K562 (cell line): ENCODE measurements at regions not wholly inside any gene's neighbourhood (a gene's known extent, or its start where the extent isn't known, plus 50 kb on each side); places are given as distances from the start of the nearest gene placed in this dataset.

Experiments
- BRCA1 ChIP-seq, 2 experiments: fragments of 450-650 bp in 1 of 2; sonication (generic) in 1 of 2; formaldehyde crosslinking in 1 of 2; IDR thresholded peaks; 2 replicates each; pipeline versions ENCODE4 v1.5.0 to v1.6.1; 2017 to 2020; ENCODE audit warnings: mild to moderate bottlenecking in 1 of 2, missing genetic modification reagents in 1 of 2
- CBFB ChIP-seq: sonication (generic); formaldehyde crosslinking; IDR thresholded peaks from 2 replicates; pipeline ENCODE4 v1.4.0; 2020; ENCODE audit warnings: mild to moderate bottlenecking, missing genetic modification reagents
- CBX2 ChIP-seq: fragments of 200-600 bp; sonication (generic); IDR thresholded peaks from one replicate; pipeline ENCODE4 v1.6.1; 2012; ENCODE audit warnings: mild to moderate bottlenecking, low read length, inconsistent platforms; ENCODE audit not compliant: insufficient read depth, poor library complexity, severe bottlenecking
- EP400 ChIP-seq: fragments of 450-650 bp; IDR thresholded peaks from 2 replicates; pipeline ENCODE4 v1.6.1; 2017; ENCODE audit warnings: antibody characterized with exemption, mild to moderate bottlenecking, moderate library complexity
- HOXB6 ChIP-seq: fragments of 250-450 bp; sonication (Bioruptor Pico); IDR thresholded peaks from 2 replicates; pipeline ENCODE4 v1.5.1; 2022; ENCODE audit warnings: mild to moderate bottlenecking, borderline replicate concordance
- IRF2 ChIP-seq: sonication (generic); formaldehyde crosslinking; IDR thresholded peaks from 2 replicates; pipeline ENCODE4 v1.8.1; 2022; ENCODE audit warnings: mild to moderate bottlenecking, missing genetic modification reagents
- OTX1 ChIP-seq: fragments of 450-650 bp; formaldehyde crosslinking; IDR thresholded peaks from 2 replicates; pipeline ENCODE4 v1.4.0; 2022; ENCODE audit warnings: mild to moderate bottlenecking
- PHTF2 ChIP-seq: fragments of 250-450 bp; sonication (Bioruptor Pico); IDR thresholded peaks from 2 replicates; pipeline ENCODE4 v1.5.0; 2021; ENCODE audit warnings: mild to moderate bottlenecking
- SMAD2 ChIP-seq: fragments of 150-350 bp; IDR thresholded peaks from 2 replicates; pipeline ENCODE4 v1.6.1; 2014; ENCODE audit warnings: low read depth, mild to moderate bottlenecking, low read length
- SP1 ChIP-seq: sonication (generic); formaldehyde crosslinking; IDR thresholded peaks from 2 replicates; pipeline ENCODE4 v1.8.1; 2022; ENCODE audit warnings: mild to moderate bottlenecking, missing genetic modification reagents
- TAF1 ChIP-seq: IDR thresholded peaks from 2 replicates; pipeline ENCODE4 v1.6.1; 2011; ENCODE audit warnings: mild to moderate bottlenecking, low read length, moderate library complexity; ENCODE audit not compliant: insufficient read depth, control insufficient read depth, severe bottlenecking; ENCODE audit errors: extremely low read depth
- TSC22D4 ChIP-seq: fragments of 450-650 bp; IDR thresholded peaks from 2 replicates; pipeline ENCODE4 v1.6.1; 2016; ENCODE audit warnings: missing genetic modification characterization, missing biosample characterization, control low read depth
- ZNF445 ChIP-seq: fragments of 250-450 bp; sonication (Bioruptor Pico); IDR thresholded peaks from 2 replicates; pipeline ENCODE4 v1.4.0; 2020; ENCODE audit warnings: low read depth, mild to moderate bottlenecking, moderate library complexity
- ZNF75A ChIP-seq: fragments of 450-650 bp; formaldehyde crosslinking; IDR thresholded peaks from 2 replicates; pipeline ENCODE4 v1.4.0; 2020; ENCODE audit warnings: mild to moderate bottlenecking
- ZNF766 ChIP-seq: fragments of 200-800 bp; sonication (Bioruptor generic); conservative IDR thresholded peaks from 2 replicates; pipeline ENCODE4 v1.6.1; 2016; ENCODE audit warnings: missing genetic modification characterization, missing compliant biosample characterization
- TF ChIP-seq, protein P1 (sequence below): fragments of 250-450 bp; sonication (Bioruptor Pico); IDR thresholded peaks from 2 replicates; pipeline ENCODE4 v1.8.0; 2021; ENCODE audit warnings: borderline replicate concordance, mild to moderate bottlenecking, moderate library complexity; ENCODE audit not compliant: poor library complexity, severe bottlenecking
- TF ChIP-seq, protein P2 (sequence below), 2 experiments: fragments of 450-650 bp; conservative IDR thresholded peaks; 2 replicates each; pipeline ENCODE4 v1.6.1; 2017; ENCODE audit warnings: mild to moderate bottlenecking in 2 of 2, moderate library complexity in 2 of 2
- TF ChIP-seq, protein P3 (sequence below): fragments of 250-450 bp; sonication (Bioruptor Pico); IDR thresholded peaks from 2 replicates; pipeline ENCODE4 v1.8.0; 2022; ENCODE audit warnings: moderate library complexity, mild to moderate bottlenecking, inconsistent platforms
- TF ChIP-seq, protein P4 (sequence below): fragments of 250-450 bp; sonication (Bioruptor Pico); IDR thresholded peaks from 2 replicates; pipeline ENCODE4 v1.9.0; 2021; ENCODE audit warnings: mild to moderate bottlenecking
- TF ChIP-seq, protein P5 (sequence below): sonication (generic); formaldehyde crosslinking; IDR thresholded peaks from 2 replicates; pipeline ENCODE4 v1.8.1; 2023; ENCODE audit warnings: mild to moderate bottlenecking, missing genetic modification reagents, moderate library complexity

DNA sequence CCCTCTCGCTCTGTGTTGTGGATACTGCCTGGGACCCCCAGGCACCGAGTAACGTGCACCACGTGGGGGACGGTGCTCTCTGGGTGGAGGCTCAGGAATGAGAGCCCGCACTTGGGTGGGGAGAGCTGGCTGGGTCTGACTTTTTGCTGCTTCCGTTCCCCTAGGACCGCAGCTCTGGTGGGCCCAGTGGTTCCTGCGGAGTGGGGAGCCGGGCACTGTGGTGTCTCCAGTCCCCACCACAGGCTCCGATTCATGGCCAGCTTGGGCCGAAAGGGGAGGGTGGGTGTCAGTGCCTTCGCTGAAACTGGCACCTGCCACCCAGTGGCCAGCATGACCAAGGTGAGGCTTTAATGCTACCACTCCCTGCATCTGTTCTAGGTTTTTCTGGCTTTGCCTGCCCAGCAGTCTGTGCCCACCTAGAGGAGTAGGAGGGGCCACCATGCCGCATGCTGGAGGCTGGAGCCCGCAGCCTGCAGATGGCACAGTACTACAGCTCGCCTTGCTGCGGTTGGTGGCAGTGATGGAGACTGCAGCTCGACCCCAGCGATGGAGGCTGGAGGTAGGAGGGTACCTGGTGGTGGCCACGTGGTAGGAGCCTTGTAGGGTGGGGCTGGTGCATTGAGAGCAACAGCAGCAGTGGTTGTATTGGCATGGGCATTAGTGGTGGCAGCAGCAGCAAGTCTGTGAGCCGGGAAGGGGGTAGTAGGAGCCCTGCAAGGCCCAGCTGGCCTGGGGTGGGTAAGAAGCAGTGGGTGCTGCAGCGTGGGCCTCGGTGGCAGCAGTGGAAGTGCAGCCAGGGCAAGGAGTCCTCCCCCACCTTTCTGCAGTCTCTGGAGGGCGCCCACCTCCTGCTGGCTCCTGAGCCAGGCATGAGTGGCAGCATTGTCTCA, 118.8 kb upstream of the VPREB1 start (continued):
- TF ChIP-seq CBFB = peak; percentile 79; the same call in 1 of the 2 replicates
- TF ChIP-seq HOXB6 (CRISPR knock-in tag) = no peak
- 0 out of 2 replicates have a peak, but pooled peaks have one; percentile 78 for TF ChIP-seq IRF2 (CRISPR knock-in tag)
- TF ChIP-seq, protein P1, sequence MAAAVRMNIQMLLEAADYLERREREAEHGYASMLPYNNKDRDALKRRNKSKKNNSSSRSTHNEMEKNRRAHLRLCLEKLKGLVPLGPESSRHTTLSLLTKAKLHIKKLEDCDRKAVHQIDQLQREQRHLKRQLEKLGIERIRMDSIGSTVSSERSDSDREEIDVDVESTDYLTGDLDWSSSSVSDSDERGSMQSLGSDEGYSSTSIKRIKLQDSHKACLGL = no peak
- no peak for TF ChIP-seq SP1 (CRISPR knock-in tag)
- no peak for TF ChIP-seq EP400
- TF ChIP-seq, protein P2, sequence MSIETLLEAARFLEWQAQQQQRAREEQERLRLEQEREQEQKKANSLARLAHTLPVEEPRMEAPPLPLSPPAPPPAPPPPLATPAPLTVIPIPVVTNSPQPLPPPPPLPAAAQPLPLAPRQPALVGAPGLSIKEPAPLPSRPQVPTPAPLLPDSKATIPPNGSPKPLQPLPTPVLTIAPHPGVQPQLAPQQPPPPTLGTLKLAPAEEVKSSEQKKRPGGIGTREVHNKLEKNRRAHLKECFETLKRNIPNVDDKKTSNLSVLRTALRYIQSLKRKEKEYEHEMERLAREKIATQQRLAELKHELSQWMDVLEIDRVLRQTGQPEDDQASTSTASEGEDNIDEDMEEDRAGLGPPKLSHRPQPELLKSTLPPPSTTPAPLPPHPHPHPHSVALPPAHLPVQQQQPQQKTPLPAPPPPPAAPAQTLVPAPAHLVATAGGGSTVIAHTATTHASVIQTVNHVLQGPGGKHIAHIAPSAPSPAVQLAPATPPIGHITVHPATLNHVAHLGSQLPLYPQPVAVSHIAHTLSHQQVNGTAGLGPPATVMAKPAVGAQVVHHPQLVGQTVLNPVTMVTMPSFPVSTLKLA (conservative IDR thresholded peaks at IDR 0.05) = no peak
- no peak for TF ChIP-seq SMAD2
- TF ChIP-seq, protein P3, sequence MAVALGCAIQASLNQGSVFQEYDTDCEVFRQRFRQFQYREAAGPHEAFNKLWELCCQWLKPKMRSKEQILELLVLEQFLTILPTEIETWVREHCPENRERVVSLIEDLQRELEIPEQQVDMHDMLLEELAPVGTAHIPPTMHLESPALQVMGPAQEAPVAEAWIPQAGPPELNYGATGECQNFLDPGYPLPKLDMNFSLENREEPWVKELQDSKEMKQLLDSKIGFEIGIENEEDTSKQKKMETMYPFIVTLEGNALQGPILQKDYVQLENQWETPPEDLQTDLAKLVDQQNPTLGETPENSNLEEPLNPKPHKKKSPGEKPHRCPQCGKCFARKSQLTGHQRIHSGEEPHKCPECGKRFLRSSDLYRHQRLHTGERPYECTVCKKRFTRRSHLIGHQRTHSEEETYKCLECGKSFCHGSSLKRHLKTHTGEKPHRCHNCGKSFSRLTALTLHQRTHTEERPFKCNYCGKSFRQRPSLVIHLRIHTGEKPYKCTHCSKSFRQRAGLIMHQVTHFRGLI (CRISPR knock-in tag) = no peak
- no peak for TF ChIP-seq BRCA1 (IDR thresholded peaks at IDR 0.05)
- peak; percentile 90; the same call in 1 of the 2 replicates for TF ChIP-seq BRCA1 (CRISPR knock-in tag; IDR thresholded peaks at IDR 0.05)
- TF ChIP-seq ZNF445 (CRISPR knock-in tag) = no peak
- TF ChIP-seq, protein P4, sequence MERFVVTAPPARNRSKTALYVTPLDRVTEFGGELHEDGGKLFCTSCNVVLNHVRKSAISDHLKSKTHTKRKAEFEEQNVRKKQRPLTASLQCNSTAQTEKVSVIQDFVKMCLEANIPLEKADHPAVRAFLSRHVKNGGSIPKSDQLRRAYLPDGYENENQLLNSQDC (CRISPR knock-in tag) = no peak
- TF ChIP-seq PHTF2 = no peak
- no peak for TF ChIP-seq TAF1
- no peak for TF ChIP-seq ZNF75A (CRISPR knock-in tag)
- TF ChIP-seq CBX2 = no peak
- peak; percentile 84; the same call in 1 of the 2 replicates for TF ChIP-seq TSC22D4
- TF ChIP-seq OTX1 = no peak
- TF ChIP-seq, protein P5, sequence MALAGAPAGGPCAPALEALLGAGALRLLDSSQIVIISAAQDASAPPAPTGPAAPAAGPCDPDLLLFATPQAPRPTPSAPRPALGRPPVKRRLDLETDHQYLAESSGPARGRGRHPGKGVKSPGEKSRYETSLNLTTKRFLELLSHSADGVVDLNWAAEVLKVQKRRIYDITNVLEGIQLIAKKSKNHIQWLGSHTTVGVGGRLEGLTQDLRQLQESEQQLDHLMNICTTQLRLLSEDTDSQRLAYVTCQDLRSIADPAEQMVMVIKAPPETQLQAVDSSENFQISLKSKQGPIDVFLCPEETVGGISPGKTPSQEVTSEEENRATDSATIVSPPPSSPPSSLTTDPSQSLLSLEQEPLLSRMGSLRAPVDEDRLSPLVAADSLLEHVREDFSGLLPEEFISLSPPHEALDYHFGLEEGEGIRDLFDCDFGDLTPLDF = no peak
- no peak for TF ChIP-seq ZNF766 (CRISPR knock-in tag)
